ENCODE measurements at regions not wholly inside any gene's neighbourhood (a gene's known extent, or its start where the extent isn't known, plus 50 kb on each side); places are given as distances from the start of the nearest gene placed in this dataset.
"Not testable (repeated sequence)": the region's sequence is repeated elsewhere in the genome, so short reads cannot be mapped to it uniquely, and the experiment has no call there.

DNA sequence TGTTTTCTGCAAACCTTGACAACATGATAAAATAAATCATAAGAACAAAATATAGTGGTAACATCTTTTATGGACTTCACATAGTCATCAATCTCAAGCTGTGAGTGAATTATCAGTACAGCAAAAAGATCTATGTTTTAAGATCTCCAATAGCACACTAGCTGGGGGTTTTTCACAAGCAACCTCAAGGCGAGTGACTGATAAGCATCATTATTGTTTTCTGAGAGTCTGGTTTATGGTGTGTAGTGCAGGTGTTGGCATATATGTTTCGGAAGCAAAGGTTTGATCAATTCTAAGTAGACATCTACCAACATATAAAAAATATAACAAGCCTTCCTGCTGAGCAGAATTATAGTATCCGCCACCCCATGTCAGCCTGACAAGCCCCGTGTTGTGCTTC lies 403.8 kb upstream of the MGMT start:
- Histone ChIP-seq H3K14ac (ENCODE audit: low read length) (no peak overlapping the region), H3K4ac (ENCODE audit: low read length) (no peak overlapping the region), H3K79me1 (ENCODE audit: low read depth, low read length) (no peaks in the 10 kb centered on the region), H3K18ac (ENCODE audit: low read length) (no peak overlapping the region), H2BK120ac (ENCODE audit: low read depth, low read length) (no peak overlapping the region), H3K9me3 (replicated peaks in 1 of 2; ENCODE audit: control insufficient read depth in 2 of 2, insufficient read depth in 1 of 2, low read depth in 1 of 2, low read length in 2 of 2) (no peaks in the 10 kb centered on the region), H2AK5ac (ENCODE audit: low read depth, low read length) (no peak overlapping the region), H3K4me3 (ENCODE audit: low read length in 2 of 2) (no peak overlapping the region), H3K9ac (ENCODE audit: low read depth, low read length, poor library complexity) (no peak overlapping the region), H4K91ac (ENCODE audit: low read depth, low read length, poor library complexity) (no peak overlapping the region), H3K27ac (replicated peaks; ENCODE audit: low read length) (no peak overlapping the region), H2BK15ac (ENCODE audit: low read length) (no peak overlapping the region), H3K23ac (ENCODE audit: low read depth, low read length, poor library complexity) (no peak overlapping the region), H2BK12ac (ENCODE audit: low read length) (no peak overlapping the region), H4K8ac (ENCODE audit: low read depth, low read length) (no peak overlapping the region), H3K4me1 (ENCODE audit: control insufficient read depth in 2 of 2, insufficient read depth in 1 of 2, low read depth in 1 of 2, low read length in 2 of 2) (no peaks in the 10 kb centered on the region), H2BK5ac (ENCODE audit: low read length) (no peak overlapping the region), H3K27me3 (ENCODE audit: control insufficient read depth in 3 of 3, insufficient read depth in 3 of 3, low read depth in 1 of 3, low read length in 3 of 3) (no peaks in the 10 kb centered on the region), H3K4me2 (ENCODE audit: insufficient read depth, low read length, poor library complexity, severe bottlenecking) (no peak overlapping the region), H2AFZ (ENCODE audit: low read length) (no peak overlapping the region), H3K36me3 (replicated peaks in 1 of 2; ENCODE audit: control insufficient read depth in 2 of 2, insufficient read depth in 2 of 2, low read length in 2 of 2) (no peaks in the 10 kb centered on the region)
- DNase-seq (ENCODE audit: low spot score), result no peak
- WGBS, 2 donors (ENCODE audit: extremely low coverage in 2 of 2, insufficient read length in 2 of 2, insufficient replicate concordance in 1 of 2), result no CpG with 5 or more reads among the region's 4 CpGs

DNA sequence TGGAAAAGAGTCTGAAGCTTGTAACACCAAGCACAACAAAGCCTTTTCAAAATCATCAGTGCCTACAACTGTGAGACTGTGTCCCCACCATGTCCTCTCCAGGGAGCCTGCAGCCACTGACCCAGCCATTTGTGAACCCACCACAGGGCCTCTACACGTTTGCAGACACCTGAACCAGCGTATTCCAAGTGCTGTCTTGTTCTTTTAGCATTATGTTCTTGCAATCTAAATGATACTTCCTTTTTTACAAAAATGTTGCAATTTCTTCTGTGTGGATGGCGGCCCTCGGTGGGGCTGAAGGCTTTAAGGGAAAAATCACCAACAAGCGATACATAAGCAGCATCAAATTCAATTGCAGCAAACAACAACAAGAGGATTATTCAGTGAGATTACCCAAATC lies 403.2 kb upstream of the MGMT start:
- no peaks in the 10 kb centered on the region for H3K4me1 ChIP-seq (ENCODE audit: control insufficient read depth in 2 of 2, insufficient read depth in 1 of 2, low read depth in 1 of 2, low read length in 2 of 2)
- no peaks in the 10 kb centered on the region for H3K79me1 ChIP-seq (ENCODE audit: low read depth, low read length)
- no peak overlapping the region for H2BK12ac ChIP-seq (ENCODE audit: low read length)
- H2AK5ac ChIP-seq (ENCODE audit: low read depth, low read length), result no peak overlapping the region
- WGBS, 2 donors (ENCODE audit: extremely low coverage in 2 of 2, insufficient read length in 2 of 2, insufficient replicate concordance in 1 of 2), result no CpG with 5 or more reads among the region's 5 CpGs
- no peak overlapping the region for H2BK15ac ChIP-seq (ENCODE audit: low read length)
- no peak overlapping the region for H3K4me2 ChIP-seq (ENCODE audit: insufficient read depth, low read length, poor library complexity, severe bottlenecking)
- H4K8ac ChIP-seq (ENCODE audit: low read depth, low read length), result no peak overlapping the region
- H3K27ac ChIP-seq (replicated peaks; ENCODE audit: low read length), result no peak overlapping the region
- no peak overlapping the region for H3K4me3 ChIP-seq (ENCODE audit: low read length in 2 of 2)
- no peak overlapping the region for H3K9ac ChIP-seq (ENCODE audit: low read depth, low read length, poor library complexity)
- no peaks in the 10 kb centered on the region for H3K9me3 ChIP-seq (replicated peaks in 1 of 2; ENCODE audit: control insufficient read depth in 2 of 2, insufficient read depth in 1 of 2, low read depth in 1 of 2, low read length in 2 of 2)
- H4K91ac ChIP-seq (ENCODE audit: low read depth, low read length, poor library complexity), result no peak overlapping the region
- no peak overlapping the region for H3K14ac ChIP-seq (ENCODE audit: low read length)
- H2AFZ ChIP-seq (ENCODE audit: low read length), result no peak overlapping the region
- H3K23ac ChIP-seq (ENCODE audit: low read depth, low read length, poor library complexity), result no peak overlapping the region
- no peak overlapping the region for H2BK120ac ChIP-seq (ENCODE audit: low read depth, low read length)
- no peak overlapping the region for H2BK5ac ChIP-seq (ENCODE audit: low read length)
- no peak for DNase-seq (ENCODE audit: low spot score)
- H3K27me3 ChIP-seq (ENCODE audit: control insufficient read depth in 3 of 3, insufficient read depth in 3 of 3, low read depth in 1 of 3, low read length in 3 of 3), result no peaks in the 10 kb centered on the region
- H3K36me3 ChIP-seq (replicated peaks in 1 of 2; ENCODE audit: control insufficient read depth in 2 of 2, insufficient read depth in 2 of 2, low read length in 2 of 2), result no peaks in the 10 kb centered on the region
- no peak overlapping the region for H3K4ac ChIP-seq (ENCODE audit: low read length)
- H3K18ac ChIP-seq (ENCODE audit: low read length), result no peak overlapping the region

DNA sequence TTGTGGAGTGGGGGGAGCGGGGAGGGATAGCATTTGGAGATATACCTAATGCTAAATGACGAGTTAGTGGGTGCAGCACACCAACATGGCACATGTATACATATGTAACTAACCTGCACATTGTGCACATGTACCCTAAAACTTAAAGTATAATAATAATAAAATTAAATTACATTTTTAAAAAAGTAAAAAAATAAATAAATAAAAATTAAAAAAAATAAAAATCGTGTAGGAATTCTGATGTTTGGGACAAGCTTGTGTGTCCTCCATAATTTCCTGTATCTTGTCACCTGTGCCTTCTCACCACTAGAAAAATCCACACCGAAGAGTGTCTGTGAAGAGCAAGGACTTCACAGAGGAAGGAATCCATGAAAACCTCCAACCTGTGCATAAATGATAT lies 400.5 kb upstream of the MGMT start:
- not testable (repeated sequence) for H3K27me3 ChIP-seq (ENCODE audit: control insufficient read depth in 3 of 3, insufficient read depth in 3 of 3, low read depth in 1 of 3, low read length in 3 of 3); H2BK120ac ChIP-seq (ENCODE audit: low read depth, low read length); H3K4me2 ChIP-seq (ENCODE audit: insufficient read depth, low read length, poor library complexity, severe bottlenecking); H2AFZ ChIP-seq (ENCODE audit: low read length); H2BK12ac ChIP-seq (ENCODE audit: low read length); H3K14ac ChIP-seq (ENCODE audit: low read length); H3K4me3 ChIP-seq (ENCODE audit: low read length in 2 of 2); H3K4me1 ChIP-seq (ENCODE audit: control insufficient read depth in 2 of 2, insufficient read depth in 1 of 2, low read depth in 1 of 2, low read length in 2 of 2); H3K79me1 ChIP-seq (ENCODE audit: low read depth, low read length); H3K27ac ChIP-seq (replicated peaks; ENCODE audit: low read length); H2BK5ac ChIP-seq (ENCODE audit: low read length); H3K9ac ChIP-seq (ENCODE audit: low read depth, low read length, poor library complexity); H3K9me3 ChIP-seq (replicated peaks in 1 of 2; ENCODE audit: control insufficient read depth in 2 of 2, insufficient read depth in 1 of 2, low read depth in 1 of 2, low read length in 2 of 2); H3K18ac ChIP-seq (ENCODE audit: low read length); DNase-seq (ENCODE audit: low spot score); H3K23ac ChIP-seq (ENCODE audit: low read depth, low read length, poor library complexity); H3K4ac ChIP-seq (ENCODE audit: low read length); H2BK15ac ChIP-seq (ENCODE audit: low read length); H3K36me3 ChIP-seq (replicated peaks in 1 of 2; ENCODE audit: control insufficient read depth in 2 of 2, insufficient read depth in 2 of 2, low read length in 2 of 2); H2AK5ac ChIP-seq (ENCODE audit: low read depth, low read length); H4K91ac ChIP-seq (ENCODE audit: low read depth, low read length, poor library complexity); H4K8ac ChIP-seq (ENCODE audit: low read depth, low read length)
- no CpG with 5 or more reads among the region's 4 CpGs for WGBS, 2 donors (ENCODE audit: extremely low coverage in 2 of 2, insufficient read length in 2 of 2, insufficient replicate concordance in 1 of 2)

DNA sequence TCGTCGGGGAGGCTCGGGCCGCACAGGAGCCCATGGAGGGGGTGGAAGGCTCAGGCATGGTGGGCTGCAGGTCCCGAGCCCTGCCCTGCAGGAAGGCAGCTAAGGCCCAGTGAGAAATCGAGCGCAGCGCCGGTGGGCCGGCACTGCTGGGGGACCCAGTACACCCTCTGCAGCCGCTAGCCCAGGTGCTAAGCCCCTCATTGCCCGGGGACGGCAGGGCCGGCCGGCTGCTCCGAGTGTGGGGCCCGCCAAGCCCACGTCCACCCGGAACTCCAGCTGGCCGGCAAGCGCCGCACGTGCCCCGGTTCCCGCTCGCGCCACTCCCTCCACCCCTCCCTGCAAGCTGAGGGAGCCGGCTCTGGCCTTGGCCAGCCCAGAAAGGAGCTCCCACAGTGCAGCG lies 395.6 kb upstream of the MGMT start:
- H3K4me2 ChIP-seq (ENCODE audit: insufficient read depth, low read length, poor library complexity, severe bottlenecking); H2BK5ac ChIP-seq (ENCODE audit: low read length); H2BK15ac ChIP-seq (ENCODE audit: low read length); H3K79me1 ChIP-seq (ENCODE audit: low read depth, low read length); H3K4ac ChIP-seq (ENCODE audit: low read length); H2BK12ac ChIP-seq (ENCODE audit: low read length); H4K8ac ChIP-seq (ENCODE audit: low read depth, low read length); H3K27me3 ChIP-seq (ENCODE audit: control insufficient read depth in 3 of 3, insufficient read depth in 3 of 3, low read depth in 1 of 3, low read length in 3 of 3); H3K4me3 ChIP-seq (ENCODE audit: low read length in 2 of 2); H3K23ac ChIP-seq (ENCODE audit: low read depth, low read length, poor library complexity); H3K18ac ChIP-seq (ENCODE audit: low read length); DNase-seq (ENCODE audit: low spot score); H3K4me1 ChIP-seq (ENCODE audit: control insufficient read depth in 2 of 2, insufficient read depth in 1 of 2, low read depth in 1 of 2, low read length in 2 of 2); H2AFZ ChIP-seq (ENCODE audit: low read length); H3K9ac ChIP-seq (ENCODE audit: low read depth, low read length, poor library complexity); H3K36me3 ChIP-seq (replicated peaks in 1 of 2; ENCODE audit: control insufficient read depth in 2 of 2, insufficient read depth in 2 of 2, low read length in 2 of 2); H3K9me3 ChIP-seq (replicated peaks in 1 of 2; ENCODE audit: control insufficient read depth in 2 of 2, insufficient read depth in 1 of 2, low read depth in 1 of 2, low read length in 2 of 2); H2AK5ac ChIP-seq (ENCODE audit: low read depth, low read length); H2BK120ac ChIP-seq (ENCODE audit: low read depth, low read length); H4K91ac ChIP-seq (ENCODE audit: low read depth, low read length, poor library complexity); H3K27ac ChIP-seq (replicated peaks; ENCODE audit: low read length): not testable (repeated sequence)
- no CpG with 5 or more reads among the region's 29 CpGs for WGBS, 2 donors (ENCODE audit: extremely low coverage in 2 of 2, insufficient read length in 2 of 2, insufficient replicate concordance in 1 of 2)
- peak overlapping the region; percentile 71 for H3K14ac ChIP-seq (ENCODE audit: low read length)

Data from neuronal stem cell (in vitro differentiated cells).